GM12878 (cell line): ENCODE measurements at regions not wholly inside any gene's neighbourhood (a gene's known extent, or its start where the extent isn't known, plus 50 kb on each side); places are given as distances from the start of the nearest gene placed in this dataset.

Experiments used
- ATAC-seq: fragments of 200-7000 bp; cut with Tn5 transposase; 3 replicates; pipeline ENCODE4 v1.9.1; 2020; ENCODE audit warnings: mild to moderate bottlenecking, moderate library complexity
- BruUV-seq: library from RNA; stranded (reverse); fragments of 400-500 nt; replicated peaks from 2 replicates; lab custom pipeline; 2021; lab: Mats Ljungman, UMichigan
- CTCF ChIA-PET: fragments of 300-600 bp; sonication (Branson Sonifier 250); formaldehyde crosslinking; extraction: SDS; loops from one replicate; lab custom pipeline; 2021; ENCODE audit warnings: inconsistent platforms; lab: Yijun Ruan, JAX
- POLR2A ChIA-PET: fragments of 350-600 bp; formaldehyde crosslinking; extraction: SDS; loops from one replicate; lab custom pipeline; 2021; ENCODE audit warnings: inconsistent platforms; lab: Charles Lee
- RAD21 ChIA-PET: fragments of 300-600 bp; sonication (Branson Sonifier 250); formaldehyde crosslinking; loops from one replicate; lab custom pipeline; 2023; ENCODE audit warnings: antibody characterized with exemption; ENCODE audit not compliant: unreplicated experiment; lab: Charles Lee
- SMC1A ChIA-PET: fragments of 300-600 bp; sonication (Branson Sonifier 250); formaldehyde crosslinking; loops from one replicate; lab custom pipeline; 2023; ENCODE audit not compliant: unreplicated experiment, uncharacterized antibody; lab: Charles Lee
- DNase-seq: peaks from one replicate; pipeline ENCODE4 v3.0.0-alpha.2; 2011; ENCODE audit warnings: low read depth, low spot score
- FAIRE-seq: peaks from 3 replicates; lab custom pipeline; 2011; peaks lifted over from hg19 to GRCh38; lab: Jason Lieb, UNC
- H2AFZ ChIP-seq: 2 replicates; pipeline ENCODE4 v1.6.0; 2011; ENCODE audit warnings: low read depth, low read length, control low read depth; ENCODE audit not compliant: control insufficient read depth
- H3K27ac ChIP-seq: 2 replicates; pipeline ENCODE4 v1.5.1; 2011; ENCODE audit warnings: control low read depth; ENCODE audit not compliant: control insufficient read depth, insufficient read depth
- H3K27me3 ChIP-seq, 2 experiments: replicated peaks in 1 of 2; 2 replicates each; pipeline versions ENCODE4 v1.6.0 to v1.6.1; 2011; ENCODE audit warnings: low read length in 1 of 2; ENCODE audit not compliant: control insufficient read depth in 2 of 2, insufficient read depth in 2 of 2
- H3K36me3 ChIP-seq, 2 experiments: 2 replicates each; pipeline ENCODE4 v1.5.1; 2011; ENCODE audit warnings: low read length in 1 of 2; ENCODE audit not compliant: control insufficient read depth in 2 of 2, insufficient read depth in 2 of 2
- H3K4me1 ChIP-seq: 2 replicates; pipeline ENCODE4 v1.6.1; 2011; ENCODE audit warnings: mild to moderate bottlenecking, low read length, moderate library complexity, mixed read lengths; ENCODE audit not compliant: control insufficient read depth, insufficient read depth
- H3K4me2 ChIP-seq: 2 replicates; pipeline ENCODE4 v1.6.0; 2011; ENCODE audit warnings: control low read depth; ENCODE audit not compliant: control insufficient read depth, insufficient read depth
- H3K4me3 ChIP-seq: fragments of 200-600 bp; sonication (generic); 2 replicates; pipeline ENCODE4 v1.5.1; 2016
- H3K79me2 ChIP-seq: 2 replicates; pipeline ENCODE4 v1.6.0; 2011; ENCODE audit warnings: low read length; ENCODE audit not compliant: control insufficient read depth, insufficient read depth
- H3K9ac ChIP-seq: 2 replicates; pipeline ENCODE4 v1.8.0; 2011; ENCODE audit warnings: low read length, control low read depth, mixed read lengths; ENCODE audit not compliant: control insufficient read depth, insufficient read depth
- H3K9me3 ChIP-seq: replicated peaks from 3 replicates; pipeline ENCODE4 v1.5.1; 2011; ENCODE audit warnings: mild to moderate bottlenecking, low read length; ENCODE audit not compliant: control insufficient read depth, insufficient read depth
- H4K20me1 ChIP-seq: 2 replicates; pipeline ENCODE4 v1.6.0; 2011; ENCODE audit not compliant: control insufficient read depth, insufficient read depth
- ASH2L ChIP-seq: fragments of 300-600, 200-600 bp; sonication (generic); IDR thresholded peaks from 2 replicates; pipeline ENCODE4 v1.6.1; 2017; ENCODE audit warnings: low read depth, mild to moderate bottlenecking, borderline replicate concordance
- ATF3 ChIP-seq: IDR thresholded peaks from 2 replicates; pipeline ENCODE4 v1.6.1; 2011; ENCODE audit warnings: low read depth, mild to moderate bottlenecking, low read length, moderate library complexity, borderline replicate concordance; ENCODE audit errors: extremely low read depth
- CBX5 ChIP-seq: sonication (generic); IDR thresholded peaks from 2 replicates; pipeline ENCODE4 v1.6.1; 2016; ENCODE audit warnings: low read depth, moderate library complexity, mild to moderate bottlenecking, inconsistent platforms
- DPF2 ChIP-seq: fragments of 450-650 bp; IDR thresholded peaks from 2 replicates; pipeline ENCODE4 v1.6.1; 2017; ENCODE audit warnings: mild to moderate bottlenecking
- GABPA ChIP-seq: IDR thresholded peaks from 2 replicates; pipeline ENCODE4 v1.6.1; 2014; ENCODE audit warnings: antibody characterized with exemption, low read depth, mild to moderate bottlenecking, inconsistent platforms
- HCFC1 ChIP-seq: fragments of 150-350 bp; IDR thresholded peaks from 2 replicates; pipeline ENCODE4 v1.6.1; 2014; ENCODE audit warnings: low read length
- IKZF1 ChIP-seq: fragments of 450-650 bp; conservative IDR thresholded peaks from 2 replicates; pipeline ENCODE4 v1.6.1; 2017; ENCODE audit warnings: antibody characterized with exemption, mild to moderate bottlenecking
- NR2C2 ChIP-seq: IDR thresholded peaks from 2 replicates; pipeline ENCODE4 v1.6.1; 2011; ENCODE audit warnings: borderline replicate concordance, low read depth; ENCODE audit not compliant: control insufficient read depth, insufficient read length
- PKNOX1 ChIP-seq: fragments of 450-650 bp; IDR thresholded peaks from 2 replicates; pipeline ENCODE4 v1.6.1; 2016; ENCODE audit warnings: mild to moderate bottlenecking
- RAD51 ChIP-seq: fragments of 450-650 bp; IDR thresholded peaks from 2 replicates; pipeline ENCODE4 v1.6.1; 2016; ENCODE audit warnings: moderate library complexity, mild to moderate bottlenecking, inconsistent platforms
- SIX5 ChIP-seq: IDR thresholded peaks from 2 replicates; pipeline ENCODE4 v1.6.1; 2011; ENCODE audit warnings: mild to moderate bottlenecking, low read depth, low read length, moderate library complexity; ENCODE audit not compliant: severe bottlenecking
- SKIL ChIP-seq: fragments of 450-650 bp; IDR thresholded peaks from 2 replicates; pipeline ENCODE4 v1.6.1; 2017; ENCODE audit warnings: mild to moderate bottlenecking, low read depth, inconsistent platforms; ENCODE audit not compliant: poor library complexity, severe bottlenecking
- SREBF2 ChIP-seq: IDR thresholded peaks from 2 replicates; pipeline ENCODE4 v1.6.1; 2012; ENCODE audit warnings: mild to moderate bottlenecking, low read length
- ZBTB11 ChIP-seq: fragments of 450-650 bp; formaldehyde crosslinking; IDR thresholded peaks from 2 replicates; pipeline ENCODE4 v1.5.0; 2022; ENCODE audit warnings: mild to moderate bottlenecking, missing genetic modification characterization
- ZNF24 ChIP-seq: fragments of 450-650 bp; IDR thresholded peaks from 2 replicates; pipeline ENCODE4 v1.6.1; 2017; ENCODE audit warnings: antibody characterized with exemption, mild to moderate bottlenecking
- WGBS: methylation state at CpG from one replicate; pipeline ENCODE4 v1.1.6; 2016; ENCODE audit warnings: low lambda C conversion rate; ENCODE audit not compliant: insufficient replicate concordance, insufficient coverage; ENCODE audit errors: missing lambda C conversion rate; 5-methylcytosine and 5-hydroxymethylcytosine counted together
- in situ Hi-C: fragments of 300-500 bp; cut with MboI; formaldehyde crosslinking; loops from 9 replicates; pipeline ENCODE4 v1.14.3; 2018; ENCODE audit warnings: mixed read lengths
- intact Hi-C: fragments of 100-400 bp; cut with micrococcal nuclease; formaldehyde crosslinking; loops from one replicate; pipeline ENCODE4 v1.14.2; 2022; ENCODE audit not compliant: unreplicated experiment

DNA sequence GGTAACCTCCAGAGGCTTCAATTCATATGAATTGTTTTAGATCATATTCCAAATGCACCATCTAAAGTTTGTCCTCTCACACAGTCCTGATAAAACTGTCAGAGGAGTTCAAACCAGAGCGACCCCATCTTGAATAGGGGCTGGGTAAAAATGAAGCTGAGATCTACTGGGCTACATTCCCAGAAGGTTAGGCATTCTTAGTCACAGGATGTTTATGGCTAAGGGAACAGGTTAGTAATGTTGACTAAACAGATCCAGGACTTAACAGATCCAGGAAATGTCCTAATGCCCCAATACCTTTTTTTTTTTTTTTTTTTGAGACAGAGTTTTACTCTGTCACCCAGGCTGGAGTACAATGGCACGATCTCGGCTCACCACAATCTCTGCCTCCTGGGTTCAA lies 192.6 kb upstream of the PRDM9 start:
- no peak for ATAC-seq
- ChIA-PET CTCF (no interaction called here), RAD21 (interaction anchor here (0.6 kb wide), 1 partner anchor 10 kb away, joined by 6 read pairs; no protein-coding TSS in a partner anchor), SMC1A (no interaction called here), POLR2A (no interaction called here)
- Histone ChIP-seq H3K36me3 (no peaks in the 10 kb centered on the region), H3K9ac (no peak overlapping the region), H4K20me1 (no peaks in the 10 kb centered on the region), H2AFZ (no peak overlapping the region), H3K4me1 (no peaks in the 10 kb centered on the region), H3K4me3 (no peak overlapping the region), H3K9me3 (no peaks in the 10 kb centered on the region), H3K4me2 (no peak overlapping the region), H3K27me3 (no peaks in the 10 kb centered on the region), H3K27ac (no peak overlapping the region), H3K79me2 (no peaks in the 10 kb centered on the region)
- DNase-seq = no peak
- intact Hi-C loops (no loop called here), in situ Hi-C loops (no loop called here)
- FAIRE-seq = no peak
- BruUV-seq = no TSS peak
- 33% methylated on average over 3 of the region's 3 CpGs for WGBS
- TF ChIP-seq IKZF1 (no peak), RAD51 (no peak), SKIL (no peak), ATF3 (no peak), HCFC1 (no peak), ZBTB11 (CRISPR knock-in tag) (no peak), ZNF24 (no peak), SIX5 (no peak), ASH2L (no peak), DPF2 (no peak), PKNOX1 (no peak), NR2C2 (no peak), SREBF2 (no peak), CBX5 (no peak), GABPA (no peak)
